ENCODE measurements at regions not wholly inside any gene's neighbourhood (a gene's known extent, or its start where the extent isn't known, plus 50 kb on each side); places are given as distances from the start of the nearest gene placed in this dataset.
"Not testable (repeated sequence)": the region's sequence is repeated elsewhere in the genome, so short reads cannot be mapped to it uniquely, and the experiment has no call there.

DNA sequence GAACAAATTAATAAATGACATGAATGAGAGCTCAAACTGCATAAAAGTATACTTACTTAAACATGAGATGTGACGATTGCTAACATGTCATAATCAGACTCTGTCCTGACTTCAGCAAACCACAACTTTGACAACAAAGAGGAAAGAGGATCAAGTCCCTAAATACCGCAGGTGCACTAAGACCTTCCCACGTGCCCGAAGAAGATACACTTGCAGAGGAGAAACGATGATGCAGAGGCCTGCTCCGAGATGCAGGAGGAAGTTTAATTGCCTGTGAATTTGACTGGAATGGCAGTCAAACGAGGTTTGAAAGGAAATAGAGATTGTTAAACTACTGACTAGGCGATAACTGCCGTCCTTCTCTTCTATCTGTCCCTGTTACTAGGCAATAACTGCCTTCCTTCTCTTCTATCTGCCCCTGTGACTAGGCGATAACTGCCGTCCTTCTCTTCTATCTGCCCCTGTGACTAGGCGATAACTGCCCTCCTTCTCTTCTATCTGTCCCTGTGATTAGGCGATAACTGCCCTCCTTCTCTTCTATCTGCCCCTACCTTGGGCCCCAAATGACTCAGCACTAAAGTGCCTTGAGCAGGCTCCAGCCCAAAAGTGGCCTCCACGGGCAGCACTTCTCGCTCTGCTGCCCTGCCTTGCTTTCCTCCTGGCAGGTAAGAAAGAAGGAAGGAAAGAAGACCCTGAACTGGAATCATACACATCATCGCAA lies 2226.0 kb upstream of the DEFB115 start:
- not testable (repeated sequence) for H3K27ac ChIP-seq; H3K36me3 ChIP-seq; H3K4me3 ChIP-seq; H3K27me3 ChIP-seq; DNase-seq (ENCODE audit: low spot score); H3K4me1 ChIP-seq; H3K9me3 ChIP-seq

DNA sequence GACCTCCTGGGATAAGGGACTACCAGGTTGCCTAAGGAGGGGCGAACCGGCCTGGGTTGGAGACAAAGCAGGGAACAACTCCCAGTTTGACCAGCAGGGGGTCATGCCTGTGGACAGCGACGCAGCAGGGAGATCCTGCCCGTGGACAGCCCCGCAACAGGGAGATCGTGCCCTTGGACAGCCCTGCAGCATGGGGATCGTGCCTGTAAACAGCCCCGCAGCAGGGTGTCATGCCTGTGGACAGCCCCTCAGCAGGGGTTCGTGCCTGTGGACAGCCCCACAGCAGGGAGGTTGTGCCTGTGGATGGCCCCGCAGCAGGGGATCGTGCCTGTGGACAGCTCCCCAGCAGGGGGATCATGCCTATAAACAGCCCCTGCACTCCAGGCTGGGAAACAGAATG lies 2213.2 kb upstream of the DEFB115 start:
- not testable (repeated sequence) for H3K27me3 ChIP-seq; H3K4me1 ChIP-seq; DNase-seq (ENCODE audit: low spot score); H3K4me3 ChIP-seq; H3K27ac ChIP-seq; H3K9me3 ChIP-seq; H3K36me3 ChIP-seq

DNA sequence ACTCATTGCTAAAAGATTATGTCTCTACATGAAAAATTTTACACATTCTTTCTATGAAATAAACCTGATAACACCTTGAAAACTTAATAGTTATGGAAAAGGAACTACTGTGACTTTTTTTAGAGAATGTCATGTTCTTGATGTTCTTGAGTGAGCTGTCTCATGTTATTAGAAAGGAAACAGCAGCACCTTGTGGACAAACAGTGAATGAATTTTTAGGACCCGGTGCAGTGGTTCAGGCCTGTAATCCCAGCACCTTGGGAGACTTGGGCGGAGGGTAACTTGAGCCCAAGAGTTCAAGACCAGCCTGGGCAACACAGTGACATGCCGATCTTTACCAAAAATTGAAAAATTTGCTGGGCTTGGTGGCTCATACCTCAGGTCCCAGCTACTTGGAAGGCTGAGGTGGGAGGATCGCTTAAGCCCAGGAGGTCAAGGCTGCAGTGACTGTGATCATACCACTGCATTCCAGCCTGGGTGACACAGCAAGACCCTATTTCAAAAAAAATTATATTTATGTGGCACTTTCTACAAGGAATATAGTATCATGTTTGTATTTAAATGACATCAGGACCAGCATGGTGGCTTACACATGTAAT lies 2207.4 kb upstream of the DEFB115 start:
- not testable (repeated sequence) for H3K4me3 ChIP-seq; H3K9me3 ChIP-seq; H3K4me1 ChIP-seq; H3K36me3 ChIP-seq; H3K27me3 ChIP-seq; H3K27ac ChIP-seq; DNase-seq (ENCODE audit: low spot score)
- TF ChIP-seq, protein P1, sequence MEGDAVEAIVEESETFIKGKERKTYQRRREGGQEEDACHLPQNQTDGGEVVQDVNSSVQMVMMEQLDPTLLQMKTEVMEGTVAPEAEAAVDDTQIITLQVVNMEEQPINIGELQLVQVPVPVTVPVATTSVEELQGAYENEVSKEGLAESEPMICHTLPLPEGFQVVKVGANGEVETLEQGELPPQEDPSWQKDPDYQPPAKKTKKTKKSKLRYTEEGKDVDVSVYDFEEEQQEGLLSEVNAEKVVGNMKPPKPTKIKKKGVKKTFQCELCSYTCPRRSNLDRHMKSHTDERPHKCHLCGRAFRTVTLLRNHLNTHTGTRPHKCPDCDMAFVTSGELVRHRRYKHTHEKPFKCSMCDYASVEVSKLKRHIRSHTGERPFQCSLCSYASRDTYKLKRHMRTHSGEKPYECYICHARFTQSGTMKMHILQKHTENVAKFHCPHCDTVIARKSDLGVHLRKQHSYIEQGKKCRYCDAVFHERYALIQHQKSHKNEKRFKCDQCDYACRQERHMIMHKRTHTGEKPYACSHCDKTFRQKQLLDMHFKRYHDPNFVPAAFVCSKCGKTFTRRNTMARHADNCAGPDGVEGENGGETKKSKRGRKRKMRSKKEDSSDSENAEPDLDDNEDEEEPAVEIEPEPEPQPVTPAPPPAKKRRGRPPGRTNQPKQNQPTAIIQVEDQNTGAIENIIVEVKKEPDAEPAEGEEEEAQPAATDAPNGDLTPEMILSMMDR (IDR thresholded peaks at IDR 0.05) = peak in 1 of 2 donors; percentile 33

DNA sequence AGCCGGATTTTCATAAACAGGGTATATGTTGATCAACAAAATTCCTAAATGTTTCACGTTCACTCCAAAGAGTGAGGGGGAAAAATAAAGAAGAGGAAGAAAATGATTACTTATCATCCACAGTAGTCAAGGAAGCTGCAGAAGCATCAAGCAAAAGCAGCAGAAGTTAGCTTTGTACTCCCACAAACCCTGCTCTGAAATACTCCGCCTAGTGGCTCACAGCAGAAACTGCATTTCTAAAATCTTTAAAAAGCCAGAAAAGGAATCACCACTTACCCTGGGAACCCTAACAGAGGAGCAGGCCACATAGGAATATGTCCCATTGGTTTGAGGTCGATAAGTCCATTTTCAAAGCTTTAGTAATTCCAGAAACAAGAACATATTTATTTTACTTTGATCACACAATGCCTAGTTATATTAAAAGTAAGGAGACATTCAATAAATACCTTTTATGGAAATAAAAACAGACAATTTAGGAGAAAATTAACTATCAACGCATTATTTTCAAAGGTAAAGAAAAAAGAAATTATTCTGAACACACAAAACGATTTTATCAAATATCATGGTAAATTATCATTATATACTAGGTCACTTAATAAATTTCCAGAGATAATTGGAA lies 2199.5 kb upstream of the DEFB115 start:
- H3K27ac ChIP-seq; H3K36me3 ChIP-seq; DNase-seq (ENCODE audit: low spot score); H3K27me3 ChIP-seq; H3K4me1 ChIP-seq; H3K4me3 ChIP-seq; H3K9me3 ChIP-seq: not testable (repeated sequence)
- TF ChIP-seq, protein P1 (IDR thresholded peaks at IDR 0.05) = peak in 1 of 2 donors; percentile 47

DNA sequence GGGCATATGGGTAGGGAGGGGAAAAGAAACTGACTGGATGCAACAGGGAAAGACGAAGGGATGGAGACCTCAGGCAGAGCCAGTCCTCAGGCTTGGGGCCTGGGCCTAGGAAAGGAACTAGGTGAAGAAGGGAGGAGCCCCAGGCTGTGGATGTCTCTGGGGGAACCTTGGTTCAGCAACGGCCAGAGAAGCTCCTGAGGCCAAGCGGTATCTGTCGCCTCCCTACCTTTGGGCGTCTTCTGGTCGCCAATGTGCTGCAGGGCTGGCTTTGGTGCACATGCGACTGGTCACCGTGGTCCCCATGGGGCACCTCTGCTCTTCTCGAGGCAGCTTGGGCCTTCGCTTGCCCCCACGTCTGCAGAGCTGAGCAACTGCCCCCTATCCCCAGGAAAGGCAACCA lies 2195.0 kb upstream of the DEFB115 start:
- not testable (repeated sequence) for H3K36me3 ChIP-seq; H3K27me3 ChIP-seq; DNase-seq (ENCODE audit: low spot score); H3K27ac ChIP-seq; H3K4me3 ChIP-seq; H3K4me1 ChIP-seq
- peaks cover 0 to 34% of the 10 kb centered on the region in 2 donors for H3K9me3 ChIP-seq

DNA sequence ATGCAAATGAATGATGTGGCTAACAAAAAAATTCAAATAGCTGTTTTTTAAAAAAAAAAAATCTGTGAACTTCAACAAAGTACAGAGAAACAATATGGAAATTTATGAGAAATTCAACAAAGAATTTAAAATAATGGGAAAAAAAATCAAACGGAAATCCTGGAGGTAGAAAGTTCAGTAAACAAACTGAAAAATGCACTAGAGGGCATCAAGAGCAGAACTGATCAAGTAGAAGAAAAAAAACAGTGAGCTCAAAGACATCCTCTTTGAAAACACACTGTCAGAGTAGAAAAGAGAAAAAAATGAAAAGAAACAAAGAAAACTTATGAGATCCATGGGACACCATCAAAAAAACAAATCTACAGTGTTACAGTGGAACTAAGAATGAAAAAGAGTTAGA lies 2191.1 kb upstream of the DEFB115 start:
- not testable (repeated sequence) for H3K4me1 ChIP-seq; H3K4me3 ChIP-seq; DNase-seq (ENCODE audit: low spot score); H3K36me3 ChIP-seq; H3K27ac ChIP-seq; H3K27me3 ChIP-seq
- peaks cover 0 to 41% of the 10 kb centered on the region in 2 donors for H3K9me3 ChIP-seq

DNA sequence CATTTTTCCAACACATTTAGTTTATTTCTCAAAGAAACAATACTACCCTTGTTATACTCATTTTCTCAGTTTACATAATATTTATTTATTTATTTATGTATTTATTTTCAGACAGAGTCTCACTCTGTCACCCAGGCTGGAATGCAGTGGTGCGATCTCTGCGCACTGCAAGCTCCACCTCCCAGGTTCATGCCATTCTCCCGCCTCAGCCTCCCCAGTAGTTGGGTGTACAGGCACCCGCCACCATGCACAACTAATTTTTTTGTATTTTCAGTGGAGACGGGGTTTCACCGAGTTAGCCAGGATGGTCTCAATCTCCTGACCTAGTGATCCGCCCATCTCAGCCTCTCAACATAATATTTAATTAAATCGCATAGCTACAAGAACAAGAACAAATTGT lies 2183.8 kb upstream of the DEFB115 start:
- H3K4me3 ChIP-seq; H3K4me1 ChIP-seq; H3K27ac ChIP-seq; H3K36me3 ChIP-seq; DNase-seq (ENCODE audit: low spot score); H3K27me3 ChIP-seq: not testable (repeated sequence)
- peaks cover 0 to 11% of the 10 kb centered on the region in 2 donors for H3K9me3 ChIP-seq

DNA sequence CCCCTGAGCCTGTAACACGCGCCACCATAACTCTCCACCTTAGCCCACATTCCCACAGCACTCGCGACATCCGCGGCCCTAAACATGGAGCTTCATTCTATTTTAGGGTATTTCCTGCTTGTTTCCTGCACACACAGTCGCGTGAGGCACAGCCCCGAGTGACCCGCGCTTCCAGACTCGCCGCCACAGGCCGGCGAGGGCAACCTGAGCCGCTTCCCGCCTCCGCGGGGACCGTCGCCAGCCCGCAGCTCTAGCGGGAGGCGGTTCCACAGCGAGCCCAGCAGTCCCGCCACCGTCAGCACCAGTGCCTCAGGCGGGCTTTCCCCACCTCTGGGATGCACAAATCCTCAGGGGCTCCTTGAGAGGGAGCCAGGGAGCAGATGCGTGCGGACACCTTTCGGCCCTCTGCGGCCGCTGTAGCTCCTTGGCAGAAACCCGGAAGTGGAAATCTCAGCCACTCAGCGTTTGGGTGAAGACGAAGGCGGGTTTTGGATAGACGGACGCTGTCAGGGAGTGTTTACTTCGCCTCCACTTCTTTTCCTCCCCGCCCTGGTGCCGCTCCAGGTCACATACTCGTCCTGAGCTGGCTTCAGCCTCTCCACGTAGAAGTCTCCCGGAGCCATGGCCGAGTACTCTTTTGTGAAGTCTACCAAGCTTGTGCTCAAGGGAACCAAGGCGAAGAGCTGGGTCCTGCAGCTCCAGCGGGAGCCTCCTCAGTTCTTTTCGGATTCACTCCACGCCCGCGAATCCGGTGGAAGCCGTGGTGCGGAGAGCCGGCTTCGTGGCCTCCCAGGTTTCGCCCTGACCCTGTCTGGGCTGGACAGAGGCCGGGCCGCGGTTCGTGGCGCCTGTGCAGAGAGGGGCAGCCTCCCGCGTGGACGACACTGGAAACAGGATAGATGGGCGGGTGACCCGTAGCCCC lies 2177.4 kb upstream of the DEFB115 start:
- no peaks in the 10 kb centered on the region for H3K36me3 ChIP-seq
- DNase-seq (ENCODE audit: low spot score) = no peak
- no peaks in the 10 kb centered on the region for H3K27me3 ChIP-seq
- H3K4me1 ChIP-seq = no peaks in the 10 kb centered on the region
- no peak overlapping the region for H3K27ac ChIP-seq
- TF ChIP-seq, protein P1 (IDR thresholded peaks at IDR 0.05) = no peak
- no peak overlapping the region for H3K4me3 ChIP-seq
- H3K9me3 ChIP-seq = peaks cover 0 to 15% of the 10 kb centered on the region in 2 donors

DNA sequence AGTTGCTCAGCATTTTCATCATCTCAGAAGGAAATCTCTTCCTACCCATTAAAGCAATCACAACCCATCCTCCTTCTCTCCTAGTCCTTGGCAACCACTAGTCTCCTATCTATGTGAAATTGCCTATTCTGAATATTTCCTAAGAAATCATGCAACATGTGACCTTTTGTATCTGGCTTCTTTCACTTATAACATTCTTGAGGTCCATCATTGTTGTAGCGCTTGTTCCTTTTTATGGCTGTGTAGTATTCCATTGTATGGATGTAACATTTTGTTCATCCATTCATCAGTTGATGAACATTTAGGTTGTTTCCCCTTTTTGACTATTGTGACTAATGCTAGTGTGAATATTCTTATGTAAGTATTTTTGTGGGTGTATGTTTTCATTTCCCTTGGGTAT lies 2175.8 kb upstream of the DEFB115 start:
- H3K9me3 ChIP-seq = peaks cover 0 to 15% of the 10 kb centered on the region in 2 donors
- not testable (repeated sequence) for H3K4me1 ChIP-seq; DNase-seq (ENCODE audit: low spot score); H3K4me3 ChIP-seq; H3K27ac ChIP-seq; H3K36me3 ChIP-seq; H3K27me3 ChIP-seq
